ENCODE measurements at regions not wholly inside any gene's neighbourhood (a gene's known extent, or its start where the extent isn't known, plus 50 kb on each side); places are given as distances from the start of the nearest gene placed in this dataset.

- DNase-seq (ENCODE audit: low read depth in 2 of 2), result no peak
Measured at GRCh38 chr20:50242548-50242862, 51.9 kb downstream of the CEBPB start.

DNA sequence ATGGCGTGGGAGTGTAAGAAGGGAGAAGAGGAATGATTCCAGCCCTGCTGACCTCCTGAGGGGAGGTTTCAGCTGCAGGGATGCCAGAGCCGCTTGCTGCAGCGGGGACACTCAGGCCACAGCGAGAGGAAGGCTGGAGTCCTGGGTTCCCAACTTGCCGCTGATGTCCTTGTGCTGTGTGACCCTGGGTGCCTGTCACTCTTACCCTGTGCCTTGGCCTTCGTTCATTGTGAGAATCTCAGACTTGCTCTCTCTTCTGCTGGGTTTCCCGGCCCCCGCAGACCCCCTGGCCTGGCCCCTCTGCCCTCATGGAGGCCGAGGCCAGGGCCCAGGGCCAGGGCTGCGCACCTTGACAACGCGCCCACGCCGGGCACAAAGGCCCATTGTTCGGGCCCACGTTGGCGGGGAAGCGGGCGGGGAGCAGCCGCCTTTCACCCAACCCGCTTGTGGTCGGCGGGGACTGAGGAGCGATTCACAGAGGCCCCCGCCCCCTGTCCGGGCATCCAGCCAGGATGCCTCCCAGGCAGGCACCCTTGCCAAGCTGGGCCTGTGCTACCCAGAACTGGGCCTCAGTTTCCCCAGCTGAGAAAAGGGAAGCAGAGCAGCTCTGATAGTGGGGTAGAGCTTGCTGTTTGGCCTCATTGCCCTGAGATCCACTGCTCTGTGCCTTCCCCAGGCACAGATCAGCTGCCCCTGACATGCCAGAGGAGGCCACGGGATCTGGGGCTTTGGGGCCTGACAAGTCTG is 52.4 kb downstream of the CEBPB start:
- no peak for DNase-seq (ENCODE audit: low read depth in 2 of 2)

- no peak for DNase-seq (ENCODE audit: low read depth in 2 of 2)
Measured at GRCh38 chr20:50243610-50244351, 53.2 kb downstream of the CEBPB start.

- DNase-seq (ENCODE audit: low read depth in 2 of 2), result no peak
Measured at GRCh38 chr20:50244352-50245149, 53.9 kb downstream of the CEBPB start.

DNA sequence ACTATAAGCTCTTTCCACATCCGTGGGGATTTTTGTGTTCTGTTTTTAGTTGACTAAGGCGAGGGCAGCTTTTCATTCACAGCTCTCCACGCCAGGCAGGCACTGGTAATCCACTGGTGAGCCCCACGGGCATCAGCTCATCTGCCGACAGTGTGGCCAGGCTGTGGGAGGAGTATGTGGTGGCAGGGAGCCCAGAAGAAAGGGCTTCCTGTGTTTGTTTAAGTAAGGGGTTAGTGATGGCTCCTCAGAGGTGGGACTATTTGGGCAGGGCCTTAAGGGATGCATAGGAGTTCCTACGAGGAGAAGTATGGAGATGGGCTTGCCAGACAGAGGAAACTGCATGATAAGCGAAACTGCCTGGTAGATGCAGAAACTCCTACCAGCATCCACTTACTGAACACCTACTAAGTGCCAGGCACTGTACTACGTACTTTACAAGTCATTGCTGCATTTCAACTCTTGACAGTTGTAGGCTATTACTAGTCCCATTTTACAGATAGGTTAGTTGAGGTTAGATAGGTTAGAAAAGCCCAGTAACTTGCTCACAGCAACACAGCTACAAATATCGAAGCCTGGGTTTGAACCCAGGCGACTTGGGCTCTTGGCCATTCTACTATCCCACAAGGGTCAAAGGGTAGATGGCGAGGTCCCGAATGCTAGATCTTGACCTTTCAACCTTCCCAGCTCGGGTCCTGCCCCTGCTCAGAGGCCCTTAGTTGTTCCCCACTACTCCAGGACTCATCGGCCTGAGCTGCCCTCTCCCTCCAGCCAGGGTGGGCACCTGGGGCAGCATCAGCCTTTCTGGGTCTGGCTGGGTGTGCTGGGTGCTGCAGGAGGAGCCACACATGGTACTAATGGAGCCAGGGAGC is 55.1 kb downstream of the CEBPB start:
- no peak for DNase-seq (ENCODE audit: low read depth in 2 of 2)

DNA sequence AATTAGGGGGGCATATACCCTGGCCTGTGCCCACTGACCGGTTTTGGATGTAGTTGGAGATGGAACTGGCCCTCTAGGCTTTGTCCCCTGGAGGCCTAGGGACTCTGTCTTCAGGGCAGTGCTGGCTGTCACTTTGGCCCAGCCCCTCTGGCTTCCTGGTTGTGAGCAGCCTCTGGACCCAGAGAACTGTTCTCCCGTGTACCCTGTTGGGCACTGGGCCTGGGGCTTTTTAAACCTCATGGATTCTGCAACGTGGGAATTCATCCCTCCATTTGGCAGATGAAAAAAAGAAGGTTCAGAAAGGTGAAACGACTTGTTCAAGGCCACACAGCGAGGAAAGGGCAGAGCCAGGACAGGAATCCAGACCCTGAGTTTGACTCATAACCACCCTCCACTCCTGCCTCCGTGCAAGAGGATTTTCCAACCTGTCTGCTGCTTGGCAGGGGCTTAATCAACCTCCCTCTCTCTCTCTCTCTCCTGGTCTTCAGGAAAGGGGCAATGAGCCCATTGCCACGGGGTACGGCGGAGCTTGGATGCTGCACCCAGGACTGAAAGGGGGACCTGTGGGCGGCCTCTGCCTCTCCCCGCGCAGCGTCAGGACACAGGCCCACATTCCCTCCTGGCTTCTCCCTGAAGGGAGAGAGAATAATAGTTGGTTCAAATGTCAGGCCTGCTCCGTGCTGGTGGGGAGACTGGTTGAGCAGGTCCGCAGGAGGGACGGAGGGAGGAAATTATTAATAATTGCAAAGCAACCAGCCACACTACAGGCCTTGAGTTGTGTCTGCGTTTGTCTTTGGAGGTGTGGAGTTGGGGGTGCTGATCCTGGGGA is 56.0 kb downstream of the CEBPB start:
- DNase-seq (ENCODE audit: low read depth in 2 of 2), result no peak

DNA sequence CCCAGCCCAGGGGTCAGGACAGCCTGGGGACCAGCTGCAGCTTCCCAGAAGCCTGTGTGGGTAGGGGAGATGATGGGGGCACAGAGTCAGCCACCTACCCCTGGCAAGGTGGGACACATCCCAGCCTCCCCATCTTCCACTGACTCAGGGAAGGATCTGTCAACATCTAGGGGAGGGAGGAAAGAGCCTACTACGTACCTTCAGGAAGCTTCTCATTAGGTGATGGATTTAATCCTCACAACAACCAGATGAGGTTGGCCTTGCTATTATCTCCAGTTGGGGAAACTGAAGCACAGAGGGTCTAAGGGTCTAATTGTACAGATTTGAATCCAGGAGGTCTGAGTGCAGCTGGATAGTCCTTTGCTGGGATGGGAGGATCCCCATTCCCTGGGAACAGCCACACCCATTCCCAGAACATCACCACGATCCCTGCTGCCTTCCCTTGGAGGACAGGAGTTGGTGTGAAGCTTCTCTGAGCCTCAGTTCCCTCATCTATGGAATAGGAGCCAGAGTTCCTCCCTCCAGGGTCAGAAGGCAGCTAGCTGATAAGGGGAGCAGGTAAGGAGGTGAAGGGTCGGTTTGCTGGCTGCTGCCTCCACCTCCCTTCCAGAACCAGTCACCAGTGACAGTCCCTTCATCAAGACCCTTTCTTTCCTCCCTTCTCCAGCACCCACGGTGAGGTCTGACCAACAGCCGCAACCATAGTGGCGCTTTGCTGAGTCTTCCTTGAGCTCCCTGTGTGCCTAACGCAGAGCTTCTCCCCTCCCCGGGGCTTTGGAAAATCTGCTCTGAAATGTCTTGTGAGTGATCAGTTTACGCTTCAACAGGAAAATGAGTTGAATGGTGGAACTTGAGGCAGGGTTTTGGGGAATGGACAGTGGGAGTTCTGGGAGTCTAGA is 56.8 kb downstream of the CEBPB start:
- DNase-seq (ENCODE audit: low read depth in 2 of 2), result no peak

GRCh38 chr20:50248104-50248641 is 57.5 kb downstream of the CEBPB start:
- DNase-seq (ENCODE audit: low read depth in 2 of 2), result no peak

GRCh38 chr20:50249447-50250388 is 59.1 kb downstream of the CEBPB start:
- no peak for DNase-seq (ENCODE audit: low read depth in 2 of 2)

DNA sequence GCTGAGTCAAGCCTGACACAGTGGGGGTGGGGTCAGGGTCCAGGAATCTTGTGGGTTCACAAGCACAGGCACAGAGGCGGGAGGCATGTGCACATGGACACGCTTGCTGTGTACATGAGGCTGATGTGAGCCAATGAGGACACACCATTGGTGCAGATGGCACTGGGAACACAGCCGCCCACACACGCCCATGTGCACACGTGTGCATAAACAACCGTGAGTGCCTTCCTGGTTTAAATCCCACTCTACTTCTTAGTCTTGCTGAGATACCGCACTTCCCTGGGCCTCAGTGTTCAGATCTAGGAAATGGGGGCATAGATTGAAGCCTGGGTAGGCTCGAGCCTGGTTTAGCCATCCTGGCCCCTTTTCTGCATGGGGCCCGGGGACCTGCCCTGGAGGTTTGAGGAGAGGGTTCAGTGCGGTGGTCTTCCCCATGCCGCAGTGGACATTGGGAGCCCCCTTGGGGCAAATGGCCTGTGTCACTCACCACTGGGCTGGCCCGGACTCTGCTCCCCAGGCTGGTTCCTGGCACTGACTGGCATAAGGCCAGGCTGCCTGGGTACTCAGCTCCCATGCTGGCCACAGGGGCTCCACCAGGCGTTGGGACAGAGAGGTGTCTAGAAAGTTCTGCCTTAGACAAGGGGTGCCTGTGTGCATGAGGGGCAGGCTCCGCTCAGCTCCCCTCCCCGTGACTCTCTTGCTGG is 60.2 kb downstream of the CEBPB start:
- DNase-seq (ENCODE audit: low read depth in 2 of 2), result no peak

DNA sequence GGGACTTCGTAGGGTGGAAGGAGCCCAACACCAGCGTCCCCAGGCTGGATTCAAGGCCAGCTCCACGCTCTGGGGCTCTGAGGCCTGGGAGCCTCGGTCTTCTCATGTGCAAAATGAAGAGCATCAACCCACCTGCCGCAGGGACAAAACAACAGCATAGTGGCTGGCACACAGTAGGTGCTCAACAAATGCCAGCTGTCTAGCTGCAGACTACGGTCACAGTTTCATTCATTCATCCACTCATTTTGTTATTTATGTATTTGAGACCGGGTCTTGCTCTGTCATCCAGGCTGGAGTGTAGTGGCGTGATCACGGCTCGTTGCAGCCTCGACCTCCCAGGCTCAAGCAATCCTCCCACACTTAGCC is 60.7 kb downstream of the CEBPB start:
- no peak for DNase-seq (ENCODE audit: low read depth in 2 of 2)

DNA sequence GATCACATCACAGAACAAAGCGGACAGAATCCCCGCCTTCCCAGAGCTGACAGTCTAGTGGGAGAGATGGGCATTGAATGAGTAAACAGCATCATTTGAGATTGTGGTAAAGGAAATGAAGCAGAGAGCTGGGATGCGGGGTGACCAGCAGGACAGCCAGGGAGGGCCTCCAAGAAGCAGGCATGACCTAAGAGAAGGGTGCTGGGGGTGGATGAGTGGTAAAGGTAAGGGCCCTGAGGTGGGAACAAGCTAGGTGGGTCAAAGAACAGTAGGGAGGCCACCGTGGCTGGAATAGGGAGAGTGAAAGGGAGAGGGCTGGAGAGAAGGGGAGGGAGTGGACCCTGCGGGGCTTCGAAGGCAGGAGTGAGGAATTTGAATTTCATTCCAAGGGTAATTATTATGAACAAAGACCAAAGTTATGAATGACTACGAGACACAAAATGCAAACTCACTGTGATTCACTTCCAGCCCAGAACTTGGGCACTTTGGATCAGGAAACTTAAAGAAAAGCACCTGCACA is 61.4 kb downstream of the CEBPB start:
- DNase-seq (ENCODE audit: low read depth in 2 of 2), result no peak

GRCh38 chr20:50252701-50253100 is 62.1 kb downstream of the CEBPB start:
- DNase-seq (ENCODE audit: low read depth in 2 of 2), result no peak

- DNase-seq (ENCODE audit: low read depth in 2 of 2), result no peak
Measured at GRCh38 chr20:50253101-50253500, 62.5 kb downstream of the CEBPB start.

- no peak for DNase-seq (ENCODE audit: low read depth in 2 of 2)
Measured at GRCh38 chr20:50254466-50255079, 63.9 kb downstream of the CEBPB start.

DNA sequence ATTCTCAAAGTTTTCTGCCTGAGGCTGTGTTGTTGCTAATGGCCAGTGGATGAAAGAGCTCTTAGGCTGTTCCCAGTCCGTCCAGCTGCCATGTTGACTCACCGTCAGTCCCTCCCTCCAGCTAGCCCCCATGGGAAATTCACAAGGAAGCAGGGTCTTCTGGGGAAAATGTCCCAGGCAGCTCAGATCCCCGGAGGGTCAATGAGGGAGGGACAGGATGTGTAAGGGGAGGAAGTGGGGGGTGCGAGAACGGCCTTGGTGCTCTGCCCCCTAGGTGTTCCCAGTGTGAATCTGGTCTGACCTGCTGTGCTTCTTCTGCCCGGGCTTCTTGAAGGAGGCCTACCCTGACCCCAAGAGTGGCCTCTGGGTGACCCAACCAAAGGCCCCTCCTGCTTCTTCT is 65.9 kb downstream of the CEBPB start:
- DNase-seq (ENCODE audit: low read depth in 2 of 2), result no peak

GRCh38 chr20:50257860-50258259 is 67.2 kb downstream of the CEBPB start:
- DNase-seq (ENCODE audit: low read depth in 2 of 2), result no peak

Measured in stimulated activated CD4-positive, alpha-beta T cell treated with anti-CD3 and anti-CD28 coated beads, Interleukin-1b, Interleukin-23, amount 100 ng/mL, for 1 hour (primary cell).